BJ (cell line): ENCODE measurements at regions not wholly inside any gene's neighbourhood (a gene's known extent, or its start where the extent isn't known, plus 50 kb on each side); places are given as distances from the start of the nearest gene placed in this dataset.

Experiments
- CTCF ChIA-PET: fragments of 350-600 bp; formaldehyde crosslinking; extraction: SDS; loops from one replicate; lab custom pipeline; 2021; ENCODE audit warnings: antibody characterized with exemption, inconsistent platforms; lab: Yijun Ruan, JAX
- POLR2A ChIA-PET: fragments of 300-600 bp; sonication (Branson Sonifier 250); formaldehyde crosslinking; extraction: SDS; loops from one replicate; lab custom pipeline; 2021; ENCODE audit warnings: antibody characterized with exemption; lab: Charles Lee
- DNase-seq: peaks from one replicate; pipeline ENCODE4 v3.0.0-alpha.2; 2011; ENCODE audit warnings: low read depth
- H3K27me3 ChIP-seq: 2 replicates; pipeline ENCODE4 v1.6.0; 2011; ENCODE audit warnings: low read length; ENCODE audit not compliant: control insufficient read depth, insufficient read depth
- H3K36me3 ChIP-seq: 2 replicates; pipeline ENCODE4 v1.5.1; 2011; ENCODE audit warnings: low read length; ENCODE audit not compliant: control insufficient read depth, insufficient read depth
- H3K4me3 ChIP-seq: 2 replicates; pipeline ENCODE4 v1.5.1; 2011; ENCODE audit warnings: low read depth, mild to moderate bottlenecking, control low read depth, low read length
- CTCF ChIP-seq: IDR thresholded peaks from 2 replicates; pipeline ENCODE4 v1.5.1; 2011; ENCODE audit warnings: low read depth, mild to moderate bottlenecking, control low read depth, inconsistent platforms, low read length, moderate library complexity; ENCODE audit not compliant: insufficient read depth

DNA sequence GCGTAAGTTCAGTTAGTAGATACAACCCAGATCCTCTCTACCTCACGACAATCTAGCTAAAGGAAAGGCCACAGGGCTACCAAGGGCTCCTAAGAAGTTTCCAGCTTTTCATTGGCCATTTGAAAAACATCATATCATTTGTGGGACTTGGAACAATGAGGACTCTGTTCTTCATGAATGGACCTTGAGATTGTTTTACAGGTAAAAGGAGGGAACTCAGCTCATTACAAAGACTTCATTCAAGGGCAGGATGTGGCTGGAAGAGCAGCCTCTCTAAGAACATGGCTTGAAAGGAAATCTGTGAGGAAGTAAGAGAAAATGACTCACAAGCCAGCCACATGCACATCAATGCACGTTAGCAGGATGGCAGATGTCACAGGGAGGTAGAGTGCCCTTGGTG, 105.9 kb upstream of the SLC7A11 start:
- H3K27me3 ChIP-seq: no peaks in the 10 kb centered on the region
- ChIA-PET CTCF (no interaction called here), POLR2A (no interaction called here)
- DNase-seq: no peak
- no peak overlapping the region for H3K4me3 ChIP-seq
- no peaks in the 10 kb centered on the region for H3K36me3 ChIP-seq
- TF ChIP-seq CTCF: no peak

- Histone ChIP-seq H3K36me3 (no peaks in the 10 kb centered on the region), H3K4me3 (no peak overlapping the region), H3K27me3 (no peaks in the 10 kb centered on the region)
- POLR2A ChIA-PET: no interaction called here
- CTCF ChIA-PET: no interaction called here
- TF ChIP-seq CTCF: no peak
- no peak for DNase-seq
Measured at GRCh38 chr4:138347561-138347960, 105.4 kb upstream of the SLC7A11 start.

- H3K27me3 ChIP-seq: no peaks in the 10 kb centered on the region
- ChIA-PET POLR2A (no interaction called here), CTCF (no interaction called here)
- no peaks in the 10 kb centered on the region for H3K36me3 ChIP-seq
- no peak for DNase-seq
- TF ChIP-seq CTCF: no peak
- no peak overlapping the region for H3K4me3 ChIP-seq
Measured at GRCh38 chr4:138344851-138345250, 102.7 kb upstream of the SLC7A11 start.

- H3K4me3 ChIP-seq: no peak overlapping the region
- POLR2A ChIA-PET: no interaction called here
- no peaks in the 10 kb centered on the region for H3K36me3 ChIP-seq
- CTCF ChIA-PET: no interaction called here
- TF ChIP-seq CTCF: no peak
- no peaks in the 10 kb centered on the region for H3K27me3 ChIP-seq
- DNase-seq: no peak
Measured at GRCh38 chr4:138344054-138344453, 101.9 kb upstream of the SLC7A11 start.

DNA sequence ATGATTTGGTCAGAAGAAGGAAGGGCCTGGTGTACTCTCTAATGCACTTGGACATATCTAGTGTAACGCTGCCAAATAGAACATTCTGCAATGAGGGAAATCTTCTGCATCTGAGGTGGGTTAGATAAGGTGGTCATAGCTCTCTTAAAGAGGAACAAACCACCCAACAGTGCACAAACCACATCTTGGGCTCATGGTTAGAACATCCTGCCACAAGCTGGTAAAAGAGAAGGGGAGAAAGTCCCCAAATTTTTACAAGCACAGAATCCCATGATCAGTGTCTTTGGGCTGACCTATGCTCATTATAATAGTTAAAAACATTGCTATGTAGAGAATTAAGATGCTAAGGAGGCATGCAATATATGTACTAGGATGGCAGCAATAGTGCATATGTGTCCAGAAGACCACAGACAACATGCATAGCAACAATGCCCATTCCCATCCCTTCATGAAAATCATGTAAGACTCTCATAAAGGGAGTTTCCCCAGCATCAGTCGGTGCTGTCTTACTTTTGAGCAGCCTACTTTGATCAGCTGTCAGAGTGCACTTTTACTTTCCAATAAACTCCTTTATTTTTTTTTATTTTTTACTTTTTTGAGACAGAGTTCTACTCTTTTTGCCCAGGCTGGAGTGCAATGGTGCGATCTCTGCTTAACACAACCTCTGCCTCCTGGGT, 99.7 kb upstream of the SLC7A11 start:
- ChIA-PET CTCF (interaction anchor here (0.7 kb wide), 1 partner anchor 132 kb away, joined by 3 read pairs; no protein-coding TSS in a partner anchor), POLR2A (no interaction called here)
- TF ChIP-seq CTCF: no peak
- Histone ChIP-seq H3K4me3 (no peak overlapping the region), H3K36me3 (no peaks in the 10 kb centered on the region), H3K27me3 (no peaks in the 10 kb centered on the region)
- DNase-seq: no peak
